ENCODE measurements at regions not wholly inside any gene's neighbourhood (a gene's known extent, or its start where the extent isn't known, plus 50 kb on each side); places are given as distances from the start of the nearest gene placed in this dataset.

DNA sequence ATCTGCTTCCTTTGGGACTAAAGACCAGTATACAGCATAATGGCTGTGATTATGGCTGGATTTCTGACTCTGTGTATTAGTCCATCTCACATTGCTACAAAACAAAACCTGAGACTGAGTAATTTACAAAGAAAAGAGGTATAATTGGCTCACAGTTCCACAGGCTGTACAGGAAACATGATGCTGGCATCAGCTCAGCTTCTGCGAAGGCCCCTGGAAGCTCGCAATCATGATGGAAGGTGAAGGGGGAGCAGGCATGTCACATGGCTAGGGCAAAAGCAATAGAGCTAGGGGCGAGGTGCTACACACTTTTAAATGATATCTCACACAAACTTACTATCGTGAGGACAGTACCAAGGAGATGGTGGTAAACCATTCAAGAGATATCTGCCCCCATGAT, 68.0 kb upstream of the GADL1 start:
- Mint-ChIP-seq H3K27ac (no peak overlapping the region), H3K27me3 (ENCODE audit: insufficient read depth) (peaks cover 4% of the 10 kb centered on the region; the same call in 1 of the 2 replicates), H3K4me1 (ENCODE audit: low read depth) (peaks cover 12% of the 10 kb centered on the region), H3K36me3 (ENCODE audit: low read depth) (peaks cover 7% of the 10 kb centered on the region; the same call in 1 of the 2 replicates), H3K9me3 (peaks cover 10% of the 10 kb centered on the region; the same call in 1 of the 2 replicates), H3K4me3 (no peak overlapping the region)
- TF ChIP-seq, protein P1, sequence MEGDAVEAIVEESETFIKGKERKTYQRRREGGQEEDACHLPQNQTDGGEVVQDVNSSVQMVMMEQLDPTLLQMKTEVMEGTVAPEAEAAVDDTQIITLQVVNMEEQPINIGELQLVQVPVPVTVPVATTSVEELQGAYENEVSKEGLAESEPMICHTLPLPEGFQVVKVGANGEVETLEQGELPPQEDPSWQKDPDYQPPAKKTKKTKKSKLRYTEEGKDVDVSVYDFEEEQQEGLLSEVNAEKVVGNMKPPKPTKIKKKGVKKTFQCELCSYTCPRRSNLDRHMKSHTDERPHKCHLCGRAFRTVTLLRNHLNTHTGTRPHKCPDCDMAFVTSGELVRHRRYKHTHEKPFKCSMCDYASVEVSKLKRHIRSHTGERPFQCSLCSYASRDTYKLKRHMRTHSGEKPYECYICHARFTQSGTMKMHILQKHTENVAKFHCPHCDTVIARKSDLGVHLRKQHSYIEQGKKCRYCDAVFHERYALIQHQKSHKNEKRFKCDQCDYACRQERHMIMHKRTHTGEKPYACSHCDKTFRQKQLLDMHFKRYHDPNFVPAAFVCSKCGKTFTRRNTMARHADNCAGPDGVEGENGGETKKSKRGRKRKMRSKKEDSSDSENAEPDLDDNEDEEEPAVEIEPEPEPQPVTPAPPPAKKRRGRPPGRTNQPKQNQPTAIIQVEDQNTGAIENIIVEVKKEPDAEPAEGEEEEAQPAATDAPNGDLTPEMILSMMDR (IDR thresholded peaks at IDR 0.05): no peak
- DNase-seq: no peak

DNA sequence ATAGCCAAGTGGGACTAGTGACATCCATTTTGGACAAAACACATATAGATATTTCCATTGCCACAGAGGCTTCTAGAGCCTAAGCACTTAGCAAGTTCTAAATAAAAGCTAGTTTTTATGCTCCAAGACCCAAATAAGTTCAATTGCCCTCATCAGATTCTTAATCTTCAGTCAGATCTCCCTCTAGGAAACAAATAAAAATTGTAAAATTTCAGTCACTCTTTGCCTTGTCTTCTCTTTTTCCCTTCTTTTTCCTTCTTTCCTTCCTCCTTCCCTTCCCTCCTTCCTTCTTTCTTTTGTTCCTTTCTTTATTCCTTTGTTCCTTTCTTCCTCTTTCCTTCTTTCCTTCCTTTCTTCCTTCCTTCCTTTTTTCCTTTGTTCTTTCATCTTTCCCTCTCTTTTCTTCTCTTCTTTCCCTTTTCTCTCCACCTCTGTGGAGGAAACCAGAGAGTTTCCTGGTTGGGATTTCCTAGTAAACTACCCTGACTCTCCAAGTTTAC, 68.8 kb upstream of the GADL1 start:
- Mint-ChIP-seq H3K27me3 (ENCODE audit: insufficient read depth) (peaks cover 3% of the 10 kb centered on the region; the same call in 1 of the 2 replicates), H3K9me3 (peaks cover 10% of the 10 kb centered on the region; the same call in 1 of the 2 replicates), H3K36me3 (ENCODE audit: low read depth) (peaks cover 4% of the 10 kb centered on the region; the same call in 1 of the 2 replicates), H3K4me3 (no peak overlapping the region), H3K27ac (no peak overlapping the region), H3K4me1 (ENCODE audit: low read depth) (peaks cover 12% of the 10 kb centered on the region)
- DNase-seq: no peak
- TF ChIP-seq, protein P1 (IDR thresholded peaks at IDR 0.05): no peak

DNA sequence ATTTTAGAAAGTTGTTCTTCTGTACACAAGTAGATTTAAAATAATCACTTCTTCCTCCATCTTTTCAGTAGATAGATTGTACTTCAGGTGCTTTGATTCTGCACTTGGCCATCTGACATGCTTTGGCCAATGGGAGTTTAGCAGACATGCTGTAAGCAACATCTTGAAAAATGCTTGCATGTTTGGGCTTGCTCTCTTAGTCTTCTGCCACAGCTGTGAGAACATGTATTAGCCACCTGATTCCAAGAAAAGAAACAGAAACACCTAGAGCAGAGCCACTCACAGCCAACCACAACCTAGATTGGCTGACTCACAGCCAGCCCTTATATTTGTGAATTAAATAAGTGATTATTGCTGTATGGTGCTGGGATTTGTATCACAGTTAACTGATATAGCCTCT, 70.2 kb upstream of the GADL1 start:
- H3K27me3 Mint-ChIP-seq (ENCODE audit: insufficient read depth): no peaks in the 10 kb centered on the region
- H3K27ac Mint-ChIP-seq: no peak overlapping the region
- TF ChIP-seq, protein P1 (IDR thresholded peaks at IDR 0.05): no peak
- peaks cover 12% of the 10 kb centered on the region for H3K4me1 Mint-ChIP-seq (ENCODE audit: low read depth)
- no peaks in the 10 kb centered on the region for H3K9me3 Mint-ChIP-seq
- no peak overlapping the region for H3K4me3 Mint-ChIP-seq
- no peaks in the 10 kb centered on the region for H3K36me3 Mint-ChIP-seq (ENCODE audit: low read depth)
- no peak for DNase-seq

DNA sequence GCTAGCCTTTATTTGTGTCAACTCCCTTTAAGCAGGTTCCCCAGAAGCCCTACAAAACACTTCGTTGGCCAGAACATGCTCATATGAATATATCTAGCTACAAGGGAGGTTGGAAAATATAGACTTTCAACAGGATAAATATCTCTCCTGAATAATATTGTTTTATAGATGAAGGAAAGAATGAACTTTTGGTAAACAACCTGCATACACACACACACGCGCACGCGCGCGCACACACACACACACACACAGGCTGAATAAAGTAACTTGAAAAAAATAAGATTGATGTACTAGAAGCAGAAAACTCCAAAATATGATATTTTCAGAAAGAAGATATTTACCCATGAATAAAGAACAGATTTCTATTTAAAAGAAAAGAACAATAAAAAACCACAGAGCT, 72.4 kb upstream of the GADL1 start:
- no peak overlapping the region for H3K27ac Mint-ChIP-seq
- H3K4me1 Mint-ChIP-seq (ENCODE audit: low read depth): peaks cover 15% of the 10 kb centered on the region
- no peaks in the 10 kb centered on the region for H3K36me3 Mint-ChIP-seq (ENCODE audit: low read depth)
- no peaks in the 10 kb centered on the region for H3K27me3 Mint-ChIP-seq (ENCODE audit: insufficient read depth)
- H3K9me3 Mint-ChIP-seq: no peaks in the 10 kb centered on the region
- TF ChIP-seq, protein P1 (IDR thresholded peaks at IDR 0.05): no peak
- no peak overlapping the region for H3K4me3 Mint-ChIP-seq
- no peak for DNase-seq

DNA sequence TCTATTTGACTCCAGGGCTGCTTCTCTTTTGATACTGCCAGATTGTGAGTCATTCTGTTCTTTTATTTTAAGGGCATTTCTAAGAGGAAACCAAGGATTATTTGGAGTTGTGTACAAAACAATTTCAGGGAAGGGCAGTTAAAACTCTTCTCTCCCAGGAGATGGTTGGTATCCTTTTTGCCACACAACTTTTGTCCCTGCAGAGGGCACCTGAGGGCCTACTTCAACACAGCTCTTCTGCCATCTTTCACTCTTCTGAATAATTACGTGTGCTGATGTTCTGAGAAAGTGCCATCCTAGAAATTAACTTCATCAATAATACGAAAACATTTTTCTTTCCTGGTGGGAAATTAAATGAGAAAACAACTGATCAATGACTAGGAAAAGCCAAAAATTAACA, 75.7 kb upstream of the GADL1 start:
- Mint-ChIP-seq H3K4me3 (no peak overlapping the region), H3K9me3 (no peaks in the 10 kb centered on the region), H3K36me3 (ENCODE audit: low read depth) (no peaks in the 10 kb centered on the region), H3K27me3 (ENCODE audit: insufficient read depth) (no peaks in the 10 kb centered on the region), H3K4me1 (ENCODE audit: low read depth) (peaks cover 10% of the 10 kb centered on the region), H3K27ac (no peak overlapping the region)
- TF ChIP-seq, protein P1 (IDR thresholded peaks at IDR 0.05): peak; percentile 60
- DNase-seq: peak; percentile 4

DNA sequence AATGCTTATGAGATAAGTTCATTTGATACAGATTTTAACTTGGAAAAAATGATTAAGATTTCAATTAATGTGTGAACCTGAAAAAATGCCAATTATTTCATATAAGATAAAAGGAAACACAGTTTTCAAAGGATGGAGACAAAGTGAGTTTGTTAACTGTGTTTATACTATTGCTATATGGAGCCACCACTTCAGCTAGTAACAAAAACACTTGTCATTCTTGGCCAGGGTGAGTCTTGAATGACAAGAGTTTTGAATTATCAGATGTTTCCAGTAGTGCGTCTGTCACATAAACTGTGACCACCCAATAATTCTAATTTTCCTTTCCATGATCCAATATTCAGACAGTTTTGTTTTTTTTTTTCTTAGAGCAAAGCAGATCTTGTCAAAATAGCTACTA, 78.0 kb upstream of the GADL1 start:
- Mint-ChIP-seq H3K4me1 (ENCODE audit: low read depth) (peaks cover 10% of the 10 kb centered on the region), H3K36me3 (ENCODE audit: low read depth) (no peaks in the 10 kb centered on the region), H3K27ac (no peak overlapping the region), H3K9me3 (no peaks in the 10 kb centered on the region), H3K27me3 (ENCODE audit: insufficient read depth) (no peaks in the 10 kb centered on the region), H3K4me3 (no peak overlapping the region)
- DNase-seq: no peak
- TF ChIP-seq, protein P1 (IDR thresholded peaks at IDR 0.05): no peak
